Activated CD4-positive, alpha-beta T cell treated with anti-CD3 and anti-CD28 coated beads, Interleukin-2, amount 50 U/mL, for 24 hours (primary cell): ENCODE measurements at regions not wholly inside any gene's neighbourhood (a gene's known extent, or its start where the extent isn't known, plus 50 kb on each side); places are given as distances from the start of the nearest gene placed in this dataset.

ENCODE experiments used
- DNase-seq, 2 donors: peaks; one replicate each; pipeline ENCODE4 v3.0.0-alpha.2; 2020; ENCODE audit warnings: low read depth in 1 of 2, low spot score in 1 of 2

- DNase-seq = no peak
These were observed 119.9 kb upstream of the PLEKHG7 start for GRCh38 chr12:92582893-92583292.

GRCh38 chr12:92582475-92582874 lies 120.3 kb upstream of the PLEKHG7 start:
- DNase-seq = no peak

- DNase-seq = no peak
These were observed 121.2 kb upstream of the PLEKHG7 start for GRCh38 chr12:92581604-92582003.

GRCh38 chr12:92574911-92575570 lies 127.7 kb upstream of the PLEKHG7 start:
- DNase-seq = no peak

GRCh38 chr12:92574051-92574783 lies 128.6 kb upstream of the PLEKHG7 start:
- DNase-seq = no peak

GRCh38 chr12:92573104-92573503 lies 129.7 kb upstream of the PLEKHG7 start:
- DNase-seq = no peak

- DNase-seq = no peak
These were observed 130.8 kb upstream of the PLEKHG7 start for GRCh38 chr12:92571844-92572543.

GRCh38 chr12:92571169-92571568 lies 131.6 kb upstream of the PLEKHG7 start:
- DNase-seq = no peak

- peak in 1 of 2 donors; percentile 62 for DNase-seq
These were observed 132.6 kb upstream of the PLEKHG7 start for GRCh38 chr12:92570056-92570753.

GRCh38 chr12:92568691-92569090 lies 134.1 kb upstream of the PLEKHG7 start:
- no peak for DNase-seq

GRCh38 chr12:92566448-92567019 lies 136.3 kb upstream of the PLEKHG7 start:
- DNase-seq = no peak

- no peak for DNase-seq
These were observed 139.0 kb upstream of the PLEKHG7 start for GRCh38 chr12:92563819-92564218.

- no peak for DNase-seq
These were observed 140.6 kb upstream of the PLEKHG7 start for GRCh38 chr12:92562063-92562734.

GRCh38 chr12:92561543-92561899 lies 141.3 kb upstream of the PLEKHG7 start:
- no peak for DNase-seq

- no peak for DNase-seq
These were observed 141.9 kb upstream of the PLEKHG7 start for GRCh38 chr12:92560713-92561542.

GRCh38 chr12:92558806-92559205 lies 144.0 kb upstream of the PLEKHG7 start:
- DNase-seq = no peak

- no peak for DNase-seq
These were observed 144.5 kb upstream of the PLEKHG7 start for GRCh38 chr12:92558215-92558773.

- DNase-seq = no peak
These were observed 145.4 kb upstream of the PLEKHG7 start for GRCh38 chr12:92557422-92557724.

- no peak for DNase-seq
These were observed 146.0 kb upstream of the PLEKHG7 start for GRCh38 chr12:92556637-92557421.
